ENCODE measurements at regions not wholly inside any gene's neighbourhood (a gene's known extent, or its start where the extent isn't known, plus 50 kb on each side); places are given as distances from the start of the nearest gene placed in this dataset.

- DNase-seq (ENCODE audit: low read depth), result no peak
These were observed 1002.8 kb downstream of the NAALADL2 start for GRCh38 chr3:175861916-175862315.
